Neuronal stem cell (in vitro differentiated cells): ENCODE measurements at regions not wholly inside any gene's neighbourhood (a gene's known extent, or its start where the extent isn't known, plus 50 kb on each side); places are given as distances from the start of the nearest gene placed in this dataset.

ENCODE experiments used
- DNase-seq: peaks from one replicate; pipeline ENCODE4 v3.0.0-alpha.2; 2013; ENCODE audit warnings: low spot score
- H2AFZ ChIP-seq: one replicate; pipeline ENCODE4 v1.6.1; 2013; ENCODE audit warnings: mild to moderate bottlenecking, low read length, inconsistent platforms
- H2AK5ac ChIP-seq: 2 replicates; pipeline ENCODE4 v1.6.1; 2013; ENCODE audit warnings: low read depth, mild to moderate bottlenecking, inconsistent platforms, low read length, moderate library complexity, mixed read lengths
- H2BK120ac ChIP-seq: 2 replicates; pipeline ENCODE4 v1.6.1; 2013; ENCODE audit warnings: low read depth, mild to moderate bottlenecking, inconsistent platforms, low read length, moderate library complexity, mixed read lengths
- H2BK12ac ChIP-seq: one replicate; pipeline ENCODE4 v1.6.1; 2013; ENCODE audit warnings: low read length, inconsistent platforms
- H2BK15ac ChIP-seq: 2 replicates; pipeline ENCODE4 v1.6.1; 2013; ENCODE audit warnings: mild to moderate bottlenecking, low read length, inconsistent platforms, mixed read lengths
- H2BK5ac ChIP-seq: one replicate; pipeline ENCODE4 v1.6.1; 2013; ENCODE audit warnings: inconsistent platforms, mild to moderate bottlenecking, low read length, moderate library complexity
- H3K14ac ChIP-seq: one replicate; pipeline ENCODE4 v1.6.1; 2013; ENCODE audit warnings: low read length, inconsistent platforms
- H3K18ac ChIP-seq: 2 replicates; pipeline ENCODE4 v1.6.1; 2013; ENCODE audit warnings: low read length, inconsistent platforms
- H3K23ac ChIP-seq: 2 replicates; pipeline ENCODE4 v1.6.1; 2013; ENCODE audit warnings: low read depth, mild to moderate bottlenecking, mixed read lengths, low read length, inconsistent platforms; ENCODE audit not compliant: poor library complexity
- H3K27ac ChIP-seq: replicated peaks from 3 replicates; pipeline ENCODE4 v1.5.1; 2013; ENCODE audit warnings: low read length, inconsistent platforms
- H3K27me3 ChIP-seq, 3 experiments: 2 replicates each; pipeline ENCODE4 v1.6.1; 2013; ENCODE audit warnings: low read length in 3 of 3, mild to moderate bottlenecking in 2 of 3, inconsistent platforms in 1 of 3, low read depth in 1 of 3, mixed read lengths in 1 of 3, moderate library complexity in 1 of 3; ENCODE audit not compliant: control insufficient read depth in 3 of 3, insufficient read depth in 3 of 3
- H3K36me3 ChIP-seq, 2 donors: replicated peaks in 1 of 2; 2 replicates each; pipeline ENCODE4 v1.6.1; 2013; ENCODE audit warnings: low read length in 2 of 2; ENCODE audit not compliant: control insufficient read depth in 2 of 2, insufficient read depth in 2 of 2
- H3K4ac ChIP-seq: 2 replicates; pipeline ENCODE4 v1.6.1; 2013; ENCODE audit warnings: inconsistent platforms, mild to moderate bottlenecking, low read length, moderate library complexity
- H3K4me1 ChIP-seq, 2 donors: 1 replicate in 1 of 2; 2 replicates in 1 of 2; pipeline ENCODE4 v1.6.1; 2013; ENCODE audit warnings: low read length in 2 of 2, low read depth in 1 of 2; ENCODE audit not compliant: control insufficient read depth in 2 of 2, insufficient read depth in 1 of 2
- H3K4me2 ChIP-seq: one replicate; pipeline ENCODE4 v1.6.1; 2013; ENCODE audit warnings: mild to moderate bottlenecking, low read length, inconsistent platforms; ENCODE audit not compliant: insufficient read depth, poor library complexity, severe bottlenecking
- H3K4me3 ChIP-seq, 2 donors: 2 replicates each; pipeline ENCODE4 v1.5.1; 2013; ENCODE audit warnings: low read length in 2 of 2, mild to moderate bottlenecking in 2 of 2, inconsistent platforms in 1 of 2, moderate library complexity in 1 of 2
- H3K79me1 ChIP-seq: one replicate; pipeline ENCODE4 v1.6.1; 2013; ENCODE audit warnings: low read depth, mild to moderate bottlenecking, inconsistent platforms, low read length, moderate library complexity
- H3K9ac ChIP-seq: one replicate; pipeline ENCODE4 v1.6.1; 2013; ENCODE audit warnings: mild to moderate bottlenecking, low read depth, low read length, inconsistent platforms; ENCODE audit not compliant: poor library complexity
- H3K9me3 ChIP-seq, 2 donors: replicated peaks in 1 of 2; 2 replicates each; pipeline versions ENCODE3 to v1.6.1; 2013; ENCODE audit warnings: low read length in 2 of 2, mild to moderate bottlenecking in 2 of 2, inconsistent platforms in 1 of 2, low read depth in 1 of 2, mixed read lengths in 1 of 2, moderate library complexity in 1 of 2; ENCODE audit not compliant: control insufficient read depth in 2 of 2, insufficient read depth in 1 of 2
- H4K8ac ChIP-seq: one replicate; pipeline ENCODE4 v1.6.1; 2013; ENCODE audit warnings: low read depth, mild to moderate bottlenecking, inconsistent platforms, low read length, moderate library complexity
- H4K91ac ChIP-seq: one replicate; pipeline ENCODE4 v1.6.1; 2013; ENCODE audit warnings: low read length, low read depth, mild to moderate bottlenecking, inconsistent platforms; ENCODE audit not compliant: poor library complexity
- WGBS, 2 donors: extraction: QIAGEN DNeasy Blood & Tissue Kit; methylation state at CpG; one replicate each; pipeline ENCODE4 v1.1.7; 2013; ENCODE audit warnings: missing lambda C conversion rate in 2 of 2, mixed read lengths in 1 of 2; ENCODE audit not compliant: insufficient read length in 2 of 2, insufficient replicate concordance in 1 of 2; ENCODE audit errors: extremely low coverage in 2 of 2; 5-methylcytosine and 5-hydroxymethylcytosine counted together

DNA sequence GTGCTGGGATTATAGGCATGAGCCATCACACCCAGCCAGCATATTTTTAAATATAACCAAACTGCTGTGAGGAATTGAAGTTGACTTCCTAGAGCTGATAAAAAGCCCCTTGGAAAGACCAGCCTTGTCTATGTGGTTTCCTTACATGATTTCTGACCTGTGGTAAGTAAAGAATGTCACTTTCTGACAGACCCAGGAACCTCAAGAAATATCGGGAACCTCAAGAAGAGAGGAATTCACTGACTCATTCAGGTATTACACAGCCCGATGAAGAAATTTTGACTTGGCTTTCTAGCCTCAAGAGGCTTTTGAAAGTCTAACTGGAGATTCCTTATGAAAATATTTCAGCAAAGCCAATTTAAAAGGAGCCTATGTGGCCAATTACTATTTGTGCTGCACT is 71.8 kb downstream of the FOXF2 start:
- H2BK5ac ChIP-seq = no peak overlapping the region
- no peaks in the 10 kb centered on the region for H3K27me3 ChIP-seq
- no peak overlapping the region for H3K4me3 ChIP-seq
- H3K18ac ChIP-seq = no peak overlapping the region
- no peak overlapping the region for H3K9ac ChIP-seq
- no peak overlapping the region for H2BK12ac ChIP-seq
- no peak overlapping the region for H2AK5ac ChIP-seq
- H3K4me1 ChIP-seq = no peaks in the 10 kb centered on the region
- H3K14ac ChIP-seq = no peak overlapping the region
- H3K9me3 ChIP-seq = peaks cover 0 to 1% of the 10 kb centered on the region in 2 donors
- H3K4me2 ChIP-seq = no peak overlapping the region
- H4K8ac ChIP-seq = no peak overlapping the region
- H3K23ac ChIP-seq = no peak overlapping the region
- H3K36me3 ChIP-seq = no peaks in the 10 kb centered on the region
- H3K79me1 ChIP-seq = no peaks in the 10 kb centered on the region
- H3K4ac ChIP-seq = no peak overlapping the region
- no peak overlapping the region for H3K27ac ChIP-seq
- H2AFZ ChIP-seq = no peak overlapping the region
- H2BK15ac ChIP-seq = no peak overlapping the region
- H4K91ac ChIP-seq = no peak overlapping the region
- no peak for DNase-seq
- H2BK120ac ChIP-seq = no peak overlapping the region
- no CpG with 5 or more reads among the region's 2 CpGs for WGBS, 2 donors

GRCh38 chr6:1461736-1462135 is 72.4 kb downstream of the FOXF2 start:
- H3K36me3 ChIP-seq = no peaks in the 10 kb centered on the region
- H4K8ac ChIP-seq = no peak overlapping the region
- no peak overlapping the region for H3K14ac ChIP-seq
- no peak overlapping the region for H2BK15ac ChIP-seq
- H2BK120ac ChIP-seq = no peak overlapping the region
- H3K9me3 ChIP-seq = peaks cover 0 to 1% of the 10 kb centered on the region in 2 donors
- H3K4me1 ChIP-seq = no peaks in the 10 kb centered on the region
- no peak overlapping the region for H3K23ac ChIP-seq
- H3K4me2 ChIP-seq = no peak overlapping the region
- H3K9ac ChIP-seq = no peak overlapping the region
- H3K27ac ChIP-seq = no peak overlapping the region
- DNase-seq = no peak
- no CpG with 5 or more reads among the region's 3 CpGs for WGBS, 2 donors
- H4K91ac ChIP-seq = no peak overlapping the region
- no peak overlapping the region for H2BK5ac ChIP-seq
- H3K27me3 ChIP-seq = no peaks in the 10 kb centered on the region
- H3K4ac ChIP-seq = no peak overlapping the region
- no peak overlapping the region for H2AFZ ChIP-seq
- no peak overlapping the region for H3K4me3 ChIP-seq
- no peak overlapping the region for H3K18ac ChIP-seq
- H2AK5ac ChIP-seq = no peak overlapping the region
- H3K79me1 ChIP-seq = no peaks in the 10 kb centered on the region
- H2BK12ac ChIP-seq = no peak overlapping the region

DNA sequence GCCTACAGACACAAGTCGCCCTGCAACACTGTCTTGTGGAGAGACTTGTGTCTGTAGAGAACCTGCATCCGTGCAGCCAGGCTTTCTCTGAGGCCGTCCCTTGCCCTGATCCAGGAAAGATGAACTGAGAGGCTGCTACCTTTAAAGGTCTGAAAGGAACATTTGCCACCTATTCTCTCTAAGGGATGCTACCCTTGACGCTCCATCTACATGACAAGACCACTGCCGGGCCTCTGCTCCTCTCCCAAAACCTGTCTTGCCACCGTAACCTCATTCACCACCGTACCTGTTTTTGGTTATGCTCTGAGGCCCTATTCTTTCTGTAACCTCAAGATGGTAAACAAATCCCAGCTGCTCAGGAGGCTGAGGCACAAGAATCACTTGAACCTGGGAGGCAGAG is 73.9 kb downstream of the FOXF2 start:
- no peak overlapping the region for H4K8ac ChIP-seq
- H3K27ac ChIP-seq = no peak overlapping the region
- H3K14ac ChIP-seq = no peak overlapping the region
- DNase-seq = no peak
- H3K79me1 ChIP-seq = no peaks in the 10 kb centered on the region
- H3K9ac ChIP-seq = no peak overlapping the region
- no peak overlapping the region for H3K4me3 ChIP-seq
- H2AK5ac ChIP-seq = no peak overlapping the region
- H3K4me1 ChIP-seq = peaks cover 0 to 1% of the 10 kb centered on the region in 2 donors
- H2BK15ac ChIP-seq = no peak overlapping the region
- no peak overlapping the region for H2BK5ac ChIP-seq
- no peak overlapping the region for H4K91ac ChIP-seq
- H3K9me3 ChIP-seq = peaks cover 0 to 1% of the 10 kb centered on the region in 2 donors
- H2BK120ac ChIP-seq = no peak overlapping the region
- H2BK12ac ChIP-seq = no peak overlapping the region
- no CpG with 5 or more reads among the region's 7 CpGs for WGBS, 2 donors
- no peak overlapping the region for H2AFZ ChIP-seq
- no peak overlapping the region for H3K23ac ChIP-seq
- H3K4ac ChIP-seq = no peak overlapping the region
- no peak overlapping the region for H3K4me2 ChIP-seq
- H3K36me3 ChIP-seq = no peaks in the 10 kb centered on the region
- no peaks in the 10 kb centered on the region for H3K27me3 ChIP-seq
- no peak overlapping the region for H3K18ac ChIP-seq

GRCh38 chr6:1463751-1464426 is 74.5 kb downstream of the FOXF2 start:
- H3K27ac ChIP-seq = no peak overlapping the region
- no CpG with 5 or more reads among the region's 8 CpGs for WGBS, 2 donors
- no peak overlapping the region for H3K4me3 ChIP-seq
- no peak overlapping the region for H2BK5ac ChIP-seq
- H3K9me3 ChIP-seq = peaks cover 0 to under 1% of the 10 kb centered on the region in 2 donors
- no peak overlapping the region for H3K14ac ChIP-seq
- H2BK15ac ChIP-seq = no peak overlapping the region
- no peak overlapping the region for H4K91ac ChIP-seq
- DNase-seq = no peak
- no peak overlapping the region for H3K23ac ChIP-seq
- no peak overlapping the region for H2AFZ ChIP-seq
- H3K4me1 ChIP-seq = peaks cover 0 to 2% of the 10 kb centered on the region in 2 donors
- no peak overlapping the region for H2BK120ac ChIP-seq
- H3K9ac ChIP-seq = no peak overlapping the region
- H3K79me1 ChIP-seq = no peaks in the 10 kb centered on the region
- H4K8ac ChIP-seq = no peak overlapping the region
- H3K36me3 ChIP-seq = no peaks in the 10 kb centered on the region
- no peak overlapping the region for H3K4ac ChIP-seq
- H2BK12ac ChIP-seq = no peak overlapping the region
- no peak overlapping the region for H3K18ac ChIP-seq
- no peak overlapping the region for H3K4me2 ChIP-seq
- no peak overlapping the region for H2AK5ac ChIP-seq
- H3K27me3 ChIP-seq = no peaks in the 10 kb centered on the region
